UCSD-AML1 (cell line): ENCODE measurements at regions not wholly inside any gene's neighbourhood (a gene's known extent, or its start where the extent isn't known, plus 50 kb on each side); places are given as distances from the start of the nearest gene placed in this dataset.

Experiments used
- DNase-seq: peaks from one replicate; lab custom pipeline; 2025; ENCODE audit not compliant: unreplicated experiment; lab: John Stamatoyannopoulos, UW

DNA sequence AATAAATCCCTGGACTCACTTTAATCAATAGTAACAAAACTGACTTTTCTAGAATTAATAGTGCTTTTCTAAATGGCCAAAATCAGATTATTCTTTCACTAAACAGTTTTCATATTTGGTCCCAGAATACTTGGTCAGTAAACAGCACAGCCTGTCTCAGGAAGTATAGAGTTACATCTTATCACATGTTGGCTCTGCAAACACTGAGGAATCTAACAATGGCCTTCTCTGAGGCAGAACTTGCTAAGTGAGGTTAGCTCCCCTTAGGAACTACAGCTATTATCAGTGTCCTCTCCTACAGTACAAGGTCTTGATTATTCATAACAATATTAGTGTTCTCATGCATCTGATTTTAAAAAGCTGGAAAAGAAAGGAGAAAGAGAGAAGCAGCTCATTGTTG lies 1622.8 kb downstream of the HACE1 start:
- no peak for DNase-seq

DNA sequence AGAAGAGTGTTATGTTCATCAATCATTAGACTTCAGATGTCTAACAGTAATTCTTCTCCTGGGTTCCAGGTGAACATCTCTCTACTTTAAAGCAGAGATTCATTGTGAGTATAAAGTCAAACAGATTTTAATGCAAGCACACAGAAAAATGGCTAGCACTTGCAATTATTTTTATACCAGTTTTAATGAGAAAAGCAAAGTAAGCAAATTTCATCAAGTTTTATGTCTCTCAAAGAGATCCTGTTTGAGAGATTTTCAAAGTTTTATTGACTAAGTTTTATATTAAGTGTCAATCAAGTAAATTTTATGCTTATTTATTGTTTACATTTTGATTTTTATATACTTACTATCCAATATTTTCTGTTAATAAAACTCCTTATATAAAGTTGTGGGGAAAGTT lies 1628.5 kb downstream of the HACE1 start:
- no peak for DNase-seq

DNA sequence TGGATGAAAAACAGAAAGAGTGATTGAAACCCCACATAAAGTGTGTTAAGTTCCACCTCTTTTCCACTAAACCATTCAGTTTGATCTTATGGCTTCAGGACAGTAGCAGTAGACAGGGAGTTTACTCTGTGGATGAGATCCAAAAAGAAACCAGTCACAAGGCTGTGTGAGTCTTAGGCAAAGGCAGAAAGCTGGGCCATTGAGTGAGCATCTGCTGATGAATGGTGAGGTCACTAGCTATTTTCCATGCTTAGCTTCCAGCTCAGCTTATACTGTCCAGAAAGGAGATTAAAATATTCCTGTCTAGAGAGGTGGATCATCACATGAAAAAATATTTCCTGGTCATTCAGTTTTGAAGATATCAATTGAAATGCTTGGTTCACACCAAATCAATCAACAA lies 1643.9 kb downstream of the HACE1 start:
- DNase-seq = no peak

DNA sequence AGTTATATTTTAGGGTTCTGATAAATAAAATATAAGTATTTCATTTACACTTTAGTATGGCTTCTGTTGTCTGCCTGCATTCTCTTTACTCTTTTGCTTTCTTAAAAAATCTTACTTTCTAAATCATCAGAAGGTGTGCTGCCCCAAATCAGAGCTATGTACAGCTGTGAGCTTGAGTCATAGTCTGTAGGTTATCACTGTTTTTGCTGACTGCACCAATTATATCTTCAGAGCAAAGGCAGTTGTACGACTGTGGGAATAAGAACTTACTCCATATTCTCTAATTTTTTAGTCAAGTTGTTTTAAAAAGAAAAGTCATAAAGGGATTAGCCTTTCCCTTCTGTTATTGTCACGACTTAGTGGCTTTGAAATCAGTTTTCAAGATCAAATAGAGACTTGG lies 1649.0 kb downstream of the HACE1 start:
- DNase-seq = no peak

DNA sequence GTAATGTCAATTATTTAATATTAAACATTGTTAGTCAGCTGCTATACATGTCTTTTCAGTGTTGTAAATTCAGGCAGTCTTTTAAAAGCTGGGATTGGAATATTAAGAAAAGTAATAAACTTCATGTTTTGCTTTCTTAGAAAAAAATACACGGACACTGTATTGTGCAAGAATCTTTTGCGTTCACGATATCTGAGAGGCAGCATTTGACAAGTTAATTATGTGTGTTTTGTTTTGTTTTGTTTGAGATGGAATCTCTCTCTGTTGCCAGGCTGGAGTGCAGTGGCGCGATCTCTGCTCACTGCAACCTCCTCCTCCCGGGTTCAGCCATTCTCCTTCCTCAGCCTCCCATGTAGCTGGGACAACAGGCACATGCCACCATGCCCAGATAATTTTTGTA lies 1661.3 kb downstream of the HACE1 start:
- DNase-seq = no peak

DNA sequence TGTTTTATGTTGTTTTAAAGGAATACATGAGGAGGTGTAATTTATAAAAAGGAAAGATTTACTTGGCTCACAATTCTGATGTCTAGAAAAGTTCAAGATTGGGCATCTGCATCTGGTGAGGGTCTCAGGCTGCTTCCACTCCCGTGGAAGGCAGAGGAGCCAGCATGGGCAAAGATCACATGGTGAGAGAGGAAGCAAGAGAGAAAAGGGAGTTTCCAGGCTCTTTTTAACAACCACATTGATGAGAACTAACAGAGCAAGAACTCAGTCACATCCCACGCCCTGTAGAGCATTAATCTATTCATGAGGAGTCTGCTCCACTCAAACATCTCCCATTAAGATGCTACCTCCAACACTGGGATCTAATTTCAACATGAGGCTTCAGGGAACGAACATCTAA lies 1666.3 kb downstream of the HACE1 start:
- DNase-seq = no peak

DNA sequence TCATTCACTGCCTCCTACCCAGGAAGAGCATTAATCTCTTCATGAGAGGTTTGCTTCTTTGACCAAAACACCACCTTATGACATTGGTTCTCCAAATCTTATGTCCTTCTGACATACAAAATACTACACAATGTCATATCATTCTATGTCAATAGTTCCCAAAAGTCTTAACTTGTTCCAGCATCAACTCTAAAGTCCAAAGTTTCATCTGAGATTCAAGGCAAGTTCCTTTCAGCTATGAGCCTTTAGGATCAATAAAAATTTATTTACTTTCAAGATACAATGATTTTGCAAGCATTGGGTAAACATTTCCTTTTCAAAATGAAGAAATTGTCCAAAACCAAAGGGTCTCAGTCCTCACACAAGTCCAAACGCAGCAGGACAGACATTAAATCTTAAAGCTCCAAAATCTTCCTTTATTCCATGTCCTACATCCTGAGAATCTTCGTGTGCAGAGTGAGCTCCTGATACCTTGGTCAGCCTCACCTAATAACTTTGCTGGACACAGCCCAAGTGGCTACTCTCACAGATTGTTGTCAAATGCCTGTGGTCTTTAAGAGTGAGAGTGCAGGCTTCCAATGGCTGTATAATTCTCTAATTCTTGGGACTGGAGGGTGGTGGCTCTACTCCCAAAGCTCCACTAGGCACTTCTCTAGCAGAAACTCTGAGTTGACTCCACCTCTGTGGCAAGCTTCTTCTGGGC lies 1668.2 kb downstream of the HACE1 start:
- no peak for DNase-seq

DNA sequence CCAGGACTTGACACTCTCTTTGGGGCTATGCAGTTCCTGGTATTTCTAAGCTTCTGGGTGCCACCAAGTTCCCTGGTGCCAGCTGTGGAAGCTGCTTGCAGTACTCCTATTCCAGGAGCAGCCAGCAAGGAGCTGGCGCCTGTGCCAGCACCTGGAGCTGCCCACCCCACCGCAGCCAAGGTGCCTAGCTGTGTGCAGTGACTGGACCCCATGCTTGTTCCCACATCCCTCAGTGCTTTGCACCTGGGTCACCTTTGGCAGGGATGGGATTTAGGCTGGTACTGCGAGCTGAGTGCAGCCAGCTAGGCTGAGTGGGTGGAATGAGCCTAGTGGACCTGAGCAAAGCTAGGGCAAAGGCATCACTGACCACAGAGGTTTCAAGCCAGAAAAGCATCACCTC lies 1674.9 kb downstream of the HACE1 start:
- no peak for DNase-seq

DNA sequence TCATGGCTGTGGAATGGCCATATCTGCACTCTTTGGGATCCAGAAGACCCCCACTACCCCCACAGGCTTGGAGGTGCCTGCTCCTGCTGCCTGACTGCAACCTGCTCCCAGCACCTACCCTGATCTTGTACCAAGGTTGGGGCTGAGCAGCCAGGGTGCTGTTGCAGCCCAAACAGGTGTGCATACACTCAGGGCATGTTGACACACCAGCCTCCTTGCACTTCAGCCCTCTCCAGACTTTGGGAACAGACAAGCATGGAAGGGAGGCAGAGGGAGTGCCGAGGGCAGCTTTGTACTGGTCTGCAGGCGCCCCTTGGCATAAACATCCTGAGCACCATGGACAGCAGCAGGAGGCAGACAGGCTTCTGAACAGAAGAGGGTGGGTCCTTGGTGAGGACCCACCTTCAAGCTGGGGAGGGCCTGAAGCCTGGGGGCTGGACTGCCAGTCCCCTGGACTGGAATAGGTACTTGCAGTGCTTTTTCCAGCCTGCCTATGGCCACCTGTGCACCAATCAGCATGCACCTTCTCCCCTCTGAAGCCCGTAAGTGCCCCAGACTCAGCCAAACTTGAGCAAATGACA lies 1675.8 kb downstream of the HACE1 start:
- DNase-seq = no peak

DNA sequence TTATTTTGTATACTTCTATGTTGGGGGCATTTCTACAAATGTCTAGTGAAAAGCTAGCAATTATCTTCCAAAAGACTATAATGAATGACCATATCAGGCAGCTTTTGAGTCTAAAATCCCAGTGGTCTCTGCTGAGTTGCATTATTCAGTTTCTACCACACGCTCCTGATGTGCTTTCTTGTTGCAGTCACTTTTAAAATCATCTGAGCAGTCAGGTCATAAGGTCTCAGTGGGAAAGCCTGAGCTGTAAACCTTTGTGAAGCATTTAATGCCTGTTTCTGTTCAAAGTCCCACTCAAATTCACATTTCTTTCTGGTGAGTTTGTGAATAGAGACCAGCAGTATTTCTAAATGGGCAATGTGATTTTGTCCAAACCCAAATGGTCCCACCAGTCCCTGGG lies 1681.5 kb downstream of the HACE1 start:
- DNase-seq = no peak

DNA sequence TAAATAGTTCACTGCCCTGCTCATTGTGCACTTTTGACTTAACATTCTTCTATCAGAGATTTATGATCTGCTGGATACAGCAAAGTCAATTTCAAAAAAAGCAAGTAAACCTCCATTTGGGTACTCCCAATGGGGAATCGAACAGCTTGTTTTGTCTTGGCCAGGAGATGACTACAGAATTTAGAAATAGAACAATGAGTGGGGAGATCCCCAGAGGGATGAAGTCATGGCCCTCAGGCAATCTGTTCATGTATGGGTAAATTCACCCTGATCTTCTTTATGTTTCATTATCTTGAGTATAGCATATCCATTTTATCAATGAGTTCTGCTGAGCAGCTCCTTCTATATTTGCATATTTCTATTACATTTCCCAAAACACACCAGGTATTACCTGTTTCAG lies 1681.9 kb downstream of the HACE1 start:
- no peak for DNase-seq

DNA sequence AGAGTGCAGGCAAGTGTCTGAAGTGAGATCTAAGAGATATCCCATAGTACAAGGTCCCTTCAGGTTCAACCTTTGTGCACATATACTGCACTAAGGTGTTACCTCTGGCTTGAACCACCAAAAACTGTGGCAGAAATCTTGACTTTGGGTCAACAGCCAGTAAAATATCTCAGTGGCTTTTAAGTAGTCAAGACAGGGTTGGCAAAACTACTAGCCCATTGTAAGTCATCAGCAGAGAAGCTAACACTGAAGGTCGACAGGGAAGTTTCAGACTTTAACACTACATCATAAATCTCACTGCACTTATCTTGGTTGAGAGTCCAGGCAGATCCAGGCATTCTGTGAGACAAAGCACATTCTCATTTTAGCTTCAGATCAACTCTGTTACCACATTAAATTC lies 1684.7 kb downstream of the HACE1 start:
- DNase-seq = no peak

DNA sequence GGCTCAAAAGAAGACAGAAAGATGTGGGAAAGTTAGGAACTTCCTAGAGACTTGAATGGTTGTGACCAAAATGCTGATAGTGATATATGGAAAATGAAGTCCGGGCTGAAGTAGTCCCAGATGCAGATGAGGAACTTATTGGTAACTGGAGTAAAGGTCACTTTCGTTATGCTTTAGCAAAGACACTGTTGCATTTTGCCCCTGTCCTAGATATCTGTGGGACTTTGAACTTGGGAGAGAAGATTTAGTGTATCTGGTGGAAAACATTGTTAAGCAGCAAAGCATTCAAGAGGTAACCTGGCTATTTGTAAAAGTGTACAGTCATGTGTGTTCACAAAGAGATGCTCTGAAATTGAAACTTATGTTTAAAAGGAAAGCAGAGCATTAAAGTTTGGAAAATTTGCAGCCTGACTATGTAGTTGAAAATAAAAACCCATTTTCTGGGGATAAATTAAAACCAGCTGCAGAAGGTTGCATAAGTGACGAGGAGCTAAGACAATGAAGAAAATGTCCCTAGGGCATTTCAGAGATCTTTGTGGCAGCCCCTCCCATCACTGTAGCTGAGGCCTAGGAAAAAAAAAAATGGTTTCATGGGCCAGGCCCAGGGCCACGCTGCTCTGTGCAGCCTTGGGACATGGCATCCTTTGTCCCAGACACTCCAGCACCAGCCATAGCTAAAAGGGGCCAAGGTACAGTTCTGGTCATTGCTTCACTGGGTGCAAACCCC lies 1692.2 kb downstream of the HACE1 start:
- no peak for DNase-seq

DNA sequence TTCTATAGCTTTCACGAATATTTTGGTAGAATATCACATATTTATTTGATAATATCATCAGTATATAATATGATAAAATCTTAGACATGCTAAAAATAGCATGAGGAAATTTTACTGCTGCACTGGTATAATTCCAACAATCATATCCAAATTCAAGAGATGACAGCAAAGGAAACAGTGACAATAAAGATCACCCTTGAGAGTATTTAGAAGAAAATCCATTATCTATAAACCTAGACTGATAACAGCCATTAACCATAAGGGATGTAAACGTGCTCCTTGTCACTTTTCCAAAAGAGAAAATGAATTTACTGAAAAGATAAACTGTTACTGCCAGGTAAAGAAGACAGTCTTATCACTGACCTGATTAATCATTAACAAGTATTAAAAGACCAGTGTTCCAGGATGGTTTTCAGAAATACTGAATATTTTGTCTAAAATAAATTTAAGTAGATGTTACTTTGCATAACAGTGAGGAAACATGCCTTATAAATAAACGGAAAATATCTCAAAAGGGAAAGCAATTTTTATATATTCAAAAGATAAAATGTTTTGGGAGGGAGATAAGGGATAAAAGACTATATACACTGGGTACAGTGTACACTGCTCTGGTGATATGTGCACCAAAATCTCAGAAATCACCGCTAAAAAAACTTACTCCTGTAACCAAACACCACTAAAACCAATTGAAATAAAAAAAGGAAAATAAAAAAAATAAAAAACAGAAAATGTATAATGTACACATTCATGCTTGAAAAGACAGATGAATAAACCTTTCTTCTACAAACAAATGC lies 1704.7 kb downstream of the HACE1 start:
- DNase-seq = no peak

DNA sequence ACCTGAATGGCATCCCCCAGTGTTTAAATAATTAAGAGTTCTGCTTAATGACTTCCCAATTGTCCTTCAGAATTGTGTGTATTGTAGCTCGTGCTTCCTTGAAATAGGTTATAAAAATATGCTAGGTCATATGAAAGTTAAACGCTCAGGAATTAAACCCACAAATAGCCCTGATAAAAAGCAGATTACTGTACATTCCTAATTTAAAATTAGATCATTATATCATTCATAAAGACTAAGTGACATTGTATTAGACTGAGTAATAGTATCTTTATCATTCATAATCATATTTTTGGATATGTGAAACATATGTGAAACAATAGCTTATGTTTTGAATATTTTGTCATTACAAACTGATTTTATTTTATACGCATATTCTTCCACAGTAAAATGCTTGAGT lies 1706.7 kb downstream of the HACE1 start:
- no peak for DNase-seq

DNA sequence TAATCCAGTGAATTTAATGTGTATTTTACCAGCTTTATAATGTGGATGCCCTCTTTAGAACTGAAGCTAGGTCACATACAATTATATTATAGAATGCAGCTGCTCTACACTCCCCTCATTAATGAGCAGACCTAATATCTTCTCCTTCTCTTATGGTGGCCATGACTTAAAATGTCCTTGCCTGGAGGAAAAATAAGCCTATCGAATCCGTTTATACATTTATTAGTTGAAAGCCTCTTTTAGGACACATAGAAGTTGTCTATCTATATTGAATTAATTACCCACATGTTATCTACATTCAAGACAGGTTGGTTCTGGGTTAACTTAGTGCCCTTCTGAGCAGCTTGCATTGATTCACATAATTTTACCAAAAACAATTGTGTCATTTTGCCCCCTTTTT lies 1716.8 kb downstream of the HACE1 start:
- no peak for DNase-seq

DNA sequence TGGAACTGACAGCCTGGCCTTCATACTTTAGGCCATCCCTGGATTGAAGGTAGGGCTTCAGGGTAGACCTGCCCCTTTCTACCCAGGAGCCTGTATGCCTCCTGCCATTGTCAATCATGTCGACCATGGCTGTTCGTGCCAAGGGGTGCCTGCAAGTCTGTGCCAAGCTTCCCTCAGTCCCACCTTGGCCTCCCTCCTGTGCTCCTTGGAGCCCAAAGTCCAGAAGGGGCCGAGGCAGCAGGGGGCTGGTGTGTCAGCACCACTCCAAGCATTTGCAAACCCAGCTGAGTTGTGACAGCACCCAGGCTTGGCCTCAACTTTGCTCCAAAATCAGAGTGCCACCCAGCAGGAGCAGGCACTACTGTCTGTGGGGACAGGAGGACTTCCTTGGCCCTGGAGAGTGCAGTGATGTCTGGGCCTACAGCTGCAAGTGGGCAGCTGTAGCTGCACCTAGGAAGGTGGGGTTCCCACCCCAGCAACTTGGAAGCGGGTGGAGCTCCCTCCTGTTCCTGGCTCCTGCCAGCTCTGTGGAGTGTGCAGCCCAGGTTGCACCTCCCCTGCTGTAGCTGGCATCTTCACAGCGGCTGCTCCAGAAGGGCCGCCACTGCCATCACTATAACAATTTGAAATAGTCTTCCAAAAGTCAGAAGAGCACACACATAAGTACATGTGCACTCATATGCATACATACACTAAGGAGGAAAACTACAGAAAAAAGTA lies 1719.3 kb downstream of the HACE1 start:
- DNase-seq = no peak

DNA sequence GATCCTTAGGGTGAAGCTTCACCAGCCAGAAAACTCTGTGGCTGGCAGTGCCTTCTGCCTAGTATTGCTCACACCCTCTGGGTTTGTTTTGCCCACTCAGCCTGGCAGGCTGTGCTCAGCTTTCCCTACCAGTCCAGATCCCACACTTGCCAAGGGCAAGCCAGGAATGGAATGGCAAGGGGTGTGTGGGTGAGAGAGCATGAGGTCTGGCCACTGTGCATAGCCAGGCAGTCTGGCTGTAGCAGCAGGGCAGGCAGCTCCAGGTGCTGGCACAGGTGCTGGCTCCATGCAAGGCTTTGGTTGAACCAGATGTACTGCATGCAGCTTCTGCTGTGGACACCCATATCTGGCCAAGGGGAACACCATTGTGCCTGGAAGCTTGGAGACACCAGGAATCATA lies 1720.3 kb downstream of the HACE1 start:
- DNase-seq = no peak

DNA sequence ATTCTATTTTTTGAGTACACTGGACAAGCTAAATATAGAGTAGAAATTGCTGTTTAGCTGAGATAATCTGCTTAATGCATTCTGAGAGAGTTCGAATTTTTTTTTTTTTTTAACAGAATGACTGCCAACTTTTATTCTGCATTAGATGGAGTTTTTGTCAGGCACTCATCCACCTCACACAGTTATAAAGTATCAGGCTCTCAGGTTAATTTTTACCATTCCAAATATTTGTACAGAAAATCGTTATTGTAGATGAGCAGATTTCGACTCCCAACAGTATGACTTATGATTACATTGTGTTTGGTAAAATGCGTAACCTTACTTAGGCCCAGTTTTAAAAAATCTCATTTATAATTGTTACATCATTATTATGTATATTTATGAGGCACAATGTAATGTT lies 1731.0 kb downstream of the GRIK2 start:
- no peak for DNase-seq

DNA sequence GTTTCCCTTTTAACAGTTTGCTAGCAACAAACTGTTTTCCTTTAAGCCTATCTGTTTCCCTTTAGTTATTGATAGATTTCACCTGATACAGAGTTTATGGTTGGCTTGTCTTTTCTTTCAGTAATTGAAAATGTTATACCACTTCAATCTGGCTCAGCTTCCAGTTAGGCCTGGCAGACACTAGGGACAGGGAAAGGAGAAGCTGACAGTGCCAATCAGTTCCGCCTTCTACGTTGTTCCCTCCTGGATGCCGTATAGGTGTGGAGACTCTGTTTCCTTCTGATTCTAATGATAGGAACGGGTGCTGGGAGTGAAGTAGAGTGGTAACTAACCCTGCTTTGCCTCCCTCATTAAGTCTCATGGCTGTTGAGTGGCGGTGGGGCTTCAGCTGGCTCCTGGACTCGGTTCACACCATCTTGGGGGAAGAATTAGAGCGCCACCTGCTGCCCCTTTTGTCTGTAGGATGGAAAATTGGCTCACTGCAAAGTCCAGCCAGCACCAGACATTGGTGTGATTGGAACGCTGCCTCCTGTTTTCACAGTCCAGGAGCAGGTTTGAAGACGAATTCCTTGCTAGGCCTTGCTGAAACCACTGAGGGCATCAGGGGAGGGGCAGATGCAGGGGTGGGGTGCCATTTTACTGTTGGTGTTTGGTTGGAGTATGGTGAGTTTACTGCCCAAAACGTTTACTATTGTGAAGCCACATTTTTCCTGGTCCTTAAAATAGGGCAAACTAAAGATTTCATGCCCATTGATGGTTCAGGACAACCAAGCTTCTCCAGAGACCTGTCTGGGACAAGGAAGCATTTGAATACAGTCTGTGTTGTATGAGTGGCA lies 1729.5 kb downstream of the GRIK2 start:
- DNase-seq = peak; percentile 29
